HEK293 (cell line): ENCODE measurements at regions not wholly inside any gene's neighbourhood (a gene's known extent, or its start where the extent isn't known, plus 50 kb on each side); places are given as distances from the start of the nearest gene placed in this dataset.

Experiments used
- CTCF ChIA-PET: fragments of 350-600 bp; formaldehyde crosslinking; extraction: SDS; loops from one replicate; lab custom pipeline; 2021; ENCODE audit warnings: antibody characterized with exemption; lab: Yijun Ruan, JAX
- POLR2A ChIA-PET: fragments of 300-600 bp; formaldehyde crosslinking; extraction: SDS; loops from one replicate; lab custom pipeline; 2020; ENCODE audit warnings: antibody characterized with exemption, inconsistent platforms; lab: Yijun Ruan, JAX
- H3K27ac ChIP-seq: fragments of 200-500 bp; sonication (Bioruptor generic); 2 replicates; pipeline ENCODE4 v1.5.1; 2014; ENCODE audit warnings: low read depth, low read length, control low read depth, inconsistent platforms; ENCODE audit errors: extremely low read depth
- H3K36me3 ChIP-seq, 2 experiments: fragments of 200-500 bp in 1 of 2; sonication (Bioruptor generic) in 1 of 2; 1 replicate in 1 of 2; 2 replicates in 1 of 2; pipeline ENCODE4 v1.5.1; 2014 to 2017; ENCODE audit warnings: inconsistent platforms in 2 of 2, low read length in 2 of 2; ENCODE audit not compliant: control insufficient read depth in 2 of 2, insufficient read depth in 1 of 2
- H3K4me1 ChIP-seq: fragments of 200-500 bp; sonication (Bioruptor generic); 2 replicates; pipeline ENCODE4 v1.5.1; 2014; ENCODE audit warnings: mild to moderate bottlenecking, low read length, inconsistent platforms; ENCODE audit not compliant: control insufficient read depth, insufficient read depth
- H3K4me3 ChIP-seq: 2 replicates; pipeline ENCODE4 v1.5.1; 2011; ENCODE audit warnings: low read depth, mild to moderate bottlenecking, control low read depth, low read length, moderate library complexity
- H3K9me3 ChIP-seq: fragments of 200-500 bp; sonication (Bioruptor generic); 2 replicates; pipeline ENCODE4 v1.5.1; 2014; ENCODE audit warnings: low read depth, low read length, inconsistent platforms; ENCODE audit not compliant: control insufficient read depth, insufficient read depth
- HIC1 ChIP-seq: fragments of 450-650 bp; formaldehyde crosslinking; IDR thresholded peaks from 2 replicates; pipeline ENCODE4 v1.5.1; 2016; ENCODE audit warnings: missing biosample characterization, missing genetic modification characterization
- INSM2 ChIP-seq: fragments of 450-650 bp; formaldehyde crosslinking; IDR thresholded peaks from 2 replicates; pipeline ENCODE4 v1.5.1; 2016; ENCODE audit warnings: missing biosample characterization, missing genetic modification characterization
- SCRT2 ChIP-seq: fragments of 450-650 bp; formaldehyde crosslinking; IDR thresholded peaks from 2 replicates; pipeline ENCODE4 v1.5.1; 2016; ENCODE audit warnings: missing biosample characterization, missing genetic modification characterization
- ZBTB11 ChIP-seq: fragments of 450-650 bp; formaldehyde crosslinking; conservative IDR thresholded peaks from 2 replicates; pipeline ENCODE4 v1.5.1; 2016; ENCODE audit warnings: low read depth, missing biosample characterization, missing genetic modification characterization
- ZBTB49 ChIP-seq: fragments of 450-650 bp; formaldehyde crosslinking; IDR thresholded peaks from 2 replicates; pipeline ENCODE4 v1.5.1; 2016; ENCODE audit warnings: missing biosample characterization, missing genetic modification characterization, low read depth
- ZFP37 ChIP-seq: fragments of 450-650 bp; formaldehyde crosslinking; IDR thresholded peaks from 2 replicates; pipeline ENCODE4 v1.5.1; 2016; ENCODE audit warnings: missing biosample characterization, missing genetic modification characterization
- ZIC2 ChIP-seq: fragments of 450-650 bp; formaldehyde crosslinking; IDR thresholded peaks from 2 replicates; pipeline ENCODE4 v1.5.1; 2016; ENCODE audit warnings: missing biosample characterization, missing genetic modification characterization
- ZNF157 ChIP-seq: fragments of 450-650 bp; formaldehyde crosslinking; IDR thresholded peaks from 2 replicates; pipeline ENCODE4 v1.5.1; 2016; ENCODE audit warnings: missing biosample characterization, missing genetic modification characterization
- ZNF169 ChIP-seq: fragments of 450-650 bp; formaldehyde crosslinking; IDR thresholded peaks from 2 replicates; pipeline ENCODE4 v1.5.1; 2016; ENCODE audit warnings: missing biosample characterization, missing genetic modification characterization
- ZNF248 ChIP-seq: fragments of 450-650 bp; formaldehyde crosslinking; IDR thresholded peaks from 2 replicates; pipeline ENCODE4 v1.5.1; 2017; ENCODE audit warnings: missing biosample characterization, missing genetic modification characterization
- ZNF302 ChIP-seq: fragments of 450-650 bp; formaldehyde crosslinking; IDR thresholded peaks from 2 replicates; pipeline ENCODE4 v1.5.1; 2016; ENCODE audit warnings: missing biosample characterization, missing genetic modification characterization, low read depth
- ZNF391 ChIP-seq: fragments of 450-650 bp; formaldehyde crosslinking; IDR thresholded peaks from 2 replicates; pipeline ENCODE4 v1.5.1; 2016; ENCODE audit warnings: low read depth, missing biosample characterization, missing genetic modification characterization, borderline replicate concordance
- ZNF473 ChIP-seq: fragments of 450-650 bp; formaldehyde crosslinking; IDR thresholded peaks from 2 replicates; pipeline ENCODE4 v1.5.1; 2017; ENCODE audit warnings: missing biosample characterization, missing genetic modification characterization
- ZNF510 ChIP-seq: fragments of 450-650 bp; formaldehyde crosslinking; IDR thresholded peaks from 2 replicates; pipeline ENCODE4 v1.5.1; 2018; ENCODE audit warnings: mild to moderate bottlenecking, missing genetic modification characterization, missing biosample characterization; ENCODE audit not compliant: insufficient replicate concordance
- ZNF792 ChIP-seq: fragments of 450-650 bp; formaldehyde crosslinking; IDR thresholded peaks from 2 replicates; pipeline ENCODE4 v1.5.1; 2016; ENCODE audit warnings: missing biosample characterization, missing genetic modification characterization
- ZSCAN16 ChIP-seq: fragments of 450-650 bp; formaldehyde crosslinking; IDR thresholded peaks from 2 replicates; pipeline ENCODE4 v1.5.1; 2016; ENCODE audit warnings: missing biosample characterization, missing genetic modification characterization

- no peak for TF ChIP-seq SCRT2
- TF ChIP-seq ZBTB11 (tag by site-specific recombination) = no peak
- TF ChIP-seq ZSCAN16 = no peak
- TF ChIP-seq ZNF473 (tag by site-specific recombination) = no peak
- TF ChIP-seq, all 188 proteins: peak for 0
Measured at GRCh38 chr5:164266571-164266970, 761.2 kb downstream of the MAT2B start (continued).

- no peak overlapping the region for H3K4me3 ChIP-seq
- POLR2A ChIA-PET = no interaction called here
- no peak overlapping the region for H3K27ac ChIP-seq
- H3K36me3 ChIP-seq = no peaks in the 10 kb centered on the region
- CTCF ChIA-PET = no interaction called here
- TF ChIP-seq HIC1 (tag by site-specific recombination) (no peak), ZIC2 (tag by site-specific recombination) (no peak), ZBTB49 (tag by site-specific recombination) (no peak), INSM2 (tag by site-specific recombination) (no peak), ZNF169 (tag by site-specific recombination) (no peak), ZNF391 (no peak), ZFP37 (tag by site-specific recombination) (no peak), ZNF510 (tag by site-specific recombination) (no peak), ZNF302 (no peak), ZNF792 (tag by site-specific recombination) (no peak), ZNF157 (tag by site-specific recombination) (no peak), ZNF248 (tag by site-specific recombination) (no peak)
- TF ChIP-seq, all 188 proteins: peak for 0
- Histone ChIP-seq H3K4me1 (no peaks in the 10 kb centered on the region), H3K9me3 (no peaks in the 10 kb centered on the region)
Measured at GRCh38 chr5:164277720-164278119, 772.3 kb downstream of the MAT2B start.
